Uterus (tissue), 3 donors: ENCODE measurements at regions not wholly inside any gene's neighbourhood (a gene's known extent, or its start where the extent isn't known, plus 50 kb on each side); places are given as distances from the start of the nearest gene placed in this dataset.

Source experiments
- DNase-seq, 2 donors: peaks; one replicate each; pipeline ENCODE4 v3.0.0-alpha.2; 2019 to 2020
- H3K27ac ChIP-seq, 2 donors: fragments of 200-600 bp; sonication (generic); 1 replicate in 1 of 2; 2 replicates in 1 of 2; pipeline ENCODE4 v1.5.1; 2016 to 2018
- H3K27me3 ChIP-seq, 2 donors: fragments of 200-600 bp; sonication (generic); one replicate each; pipeline ENCODE4 v1.5.1; 2018 to 2019; ENCODE audit warnings: control low read depth in 1 of 2
- H3K36me3 ChIP-seq, 2 donors: fragments of 200-600 bp; sonication (generic); one replicate each; pipeline ENCODE4 v1.5.1; 2019; ENCODE audit warnings: control low read depth in 1 of 2
- H3K4me1 ChIP-seq, 2 donors: fragments of 200-600 bp; sonication (generic); one replicate each; pipeline ENCODE4 v1.5.1; 2018 to 2019; ENCODE audit warnings: control low read depth in 1 of 2
- H3K4me3 ChIP-seq, 2 donors: fragments of 200-600 bp; sonication (generic); 1 replicate in 1 of 2; 2 replicates in 1 of 2; pipeline ENCODE4 v1.5.1; 2018 to 2019; ENCODE audit warnings: mild to moderate bottlenecking in 1 of 2
- H3K9me3 ChIP-seq, 2 donors: fragments of 200-600 bp; sonication (generic); one replicate each; pipeline ENCODE4 v1.5.1; 2019; ENCODE audit warnings: control low read depth in 1 of 2
- POLR2A ChIP-seq, 2 donors: fragments of 450-650 bp; IDR thresholded peaks; one replicate each; pipeline ENCODE4 v1.6.1; 2016; ENCODE audit warnings: antibody characterized with exemption in 2 of 2, mild to moderate bottlenecking in 1 of 2, moderate library complexity in 1 of 2
- intact Hi-C: fragments of 100-400 bp; cut with DNase I; formaldehyde crosslinking; loops from one replicate; pipeline ENCODE4 v1.15.1; 2023; ENCODE audit warnings: low total_unique reads
- TF ChIP-seq, protein P1 (sequence below), 4 experiments: fragments of 200-600 bp in 2 of 4; fragments of 450-650 bp in 2 of 4; sonication (generic) in 2 of 4; IDR thresholded peaks; one replicate each; pipeline ENCODE4 v1.5.1; 2016 to 2019; ENCODE audit warnings: antibody characterized with exemption in 4 of 4, mild to moderate bottlenecking in 2 of 4, moderate library complexity in 1 of 4
- donor health status: DM: yes; HTN: yes; CAD: no.

DNA sequence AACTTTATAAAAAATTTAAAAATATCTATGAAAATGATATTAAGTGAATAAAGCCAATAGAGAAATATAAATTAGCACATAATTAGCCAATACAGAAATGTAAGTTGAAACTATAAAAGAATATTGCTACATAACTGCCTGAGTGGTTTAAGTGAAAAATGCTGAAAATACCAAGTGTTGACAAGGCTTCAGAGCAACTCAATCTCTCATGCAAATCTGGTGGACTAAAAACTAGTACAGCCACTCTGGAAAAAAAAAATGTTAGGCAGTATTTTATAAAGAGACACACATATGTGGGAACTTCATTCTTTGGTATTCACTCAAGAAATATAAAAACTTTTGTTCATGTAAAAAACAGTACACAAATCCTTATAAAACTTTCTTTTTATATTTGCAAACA is 833.7 kb upstream of the ROBO1 start:
- no peaks in the 10 kb centered on the region for H3K4me1 ChIP-seq
- TF ChIP-seq, protein P1, sequence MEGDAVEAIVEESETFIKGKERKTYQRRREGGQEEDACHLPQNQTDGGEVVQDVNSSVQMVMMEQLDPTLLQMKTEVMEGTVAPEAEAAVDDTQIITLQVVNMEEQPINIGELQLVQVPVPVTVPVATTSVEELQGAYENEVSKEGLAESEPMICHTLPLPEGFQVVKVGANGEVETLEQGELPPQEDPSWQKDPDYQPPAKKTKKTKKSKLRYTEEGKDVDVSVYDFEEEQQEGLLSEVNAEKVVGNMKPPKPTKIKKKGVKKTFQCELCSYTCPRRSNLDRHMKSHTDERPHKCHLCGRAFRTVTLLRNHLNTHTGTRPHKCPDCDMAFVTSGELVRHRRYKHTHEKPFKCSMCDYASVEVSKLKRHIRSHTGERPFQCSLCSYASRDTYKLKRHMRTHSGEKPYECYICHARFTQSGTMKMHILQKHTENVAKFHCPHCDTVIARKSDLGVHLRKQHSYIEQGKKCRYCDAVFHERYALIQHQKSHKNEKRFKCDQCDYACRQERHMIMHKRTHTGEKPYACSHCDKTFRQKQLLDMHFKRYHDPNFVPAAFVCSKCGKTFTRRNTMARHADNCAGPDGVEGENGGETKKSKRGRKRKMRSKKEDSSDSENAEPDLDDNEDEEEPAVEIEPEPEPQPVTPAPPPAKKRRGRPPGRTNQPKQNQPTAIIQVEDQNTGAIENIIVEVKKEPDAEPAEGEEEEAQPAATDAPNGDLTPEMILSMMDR (IDR thresholded peaks at IDR 0.05), result no peak
- no peak for TF ChIP-seq POLR2A (IDR thresholded peaks at IDR 0.05)
- H3K36me3 ChIP-seq, result no peaks in the 10 kb centered on the region
- no peak for DNase-seq
- H3K9me3 ChIP-seq, result no peaks in the 10 kb centered on the region
- no peak overlapping the region for H3K4me3 ChIP-seq
- no peaks in the 10 kb centered on the region for H3K27me3 ChIP-seq
- intact Hi-C loops, result no loop called here
- H3K27ac ChIP-seq, result no peak overlapping the region

DNA sequence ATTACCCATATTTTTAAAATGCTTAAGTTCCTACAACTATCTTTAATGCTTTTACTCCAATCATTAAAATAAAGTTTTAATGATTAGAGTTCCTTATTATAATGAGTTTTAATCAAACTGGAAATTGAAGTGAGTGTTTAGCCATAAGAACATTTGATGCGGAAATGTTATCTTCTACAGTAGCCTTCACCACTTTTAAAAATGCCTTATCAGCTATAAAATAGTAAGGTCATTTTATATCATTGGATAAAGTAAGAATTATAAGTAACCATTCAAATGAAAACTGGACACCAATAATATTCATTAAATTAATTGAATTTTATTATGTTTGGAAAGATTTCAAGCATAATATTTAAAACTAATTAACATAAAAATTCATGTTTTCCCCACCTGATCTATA is 825.0 kb upstream of the ROBO1 start:
- TF ChIP-seq, protein P1 (IDR thresholded peaks at IDR 0.05), result no peak
- no peak for TF ChIP-seq POLR2A (IDR thresholded peaks at IDR 0.05)
- Histone ChIP-seq H3K27ac (no peak overlapping the region), H3K4me1 (no peaks in the 10 kb centered on the region), H3K36me3 (no peaks in the 10 kb centered on the region), H3K4me3 (no peak overlapping the region), H3K27me3 (no peaks in the 10 kb centered on the region), H3K9me3 (no peaks in the 10 kb centered on the region)
- DNase-seq, result no peak
- intact Hi-C loops, result no loop called here

DNA sequence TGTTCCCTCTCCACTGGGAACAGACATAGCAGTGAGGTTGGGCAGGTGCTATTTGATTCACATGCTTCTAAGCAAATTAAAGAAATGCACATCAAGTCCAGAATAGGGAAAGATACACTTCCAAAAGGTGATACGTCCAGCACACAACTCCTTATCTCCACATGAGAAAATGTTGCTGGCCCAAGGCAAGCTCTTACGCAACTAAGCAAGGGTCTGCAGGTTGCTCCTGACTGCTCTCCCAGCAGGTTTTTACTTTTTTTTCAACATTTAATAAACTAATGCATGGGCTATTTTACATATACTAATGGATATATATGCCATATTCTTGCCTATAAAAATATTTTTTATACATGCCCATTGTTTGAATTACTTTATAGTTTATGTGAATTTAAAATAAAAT is 818.5 kb upstream of the ROBO1 start:
- Histone ChIP-seq H3K36me3 (no peaks in the 10 kb centered on the region), H3K4me1 (no peaks in the 10 kb centered on the region), H3K27ac (no peak overlapping the region), H3K27me3 (no peaks in the 10 kb centered on the region), H3K4me3 (no peak overlapping the region), H3K9me3 (no peaks in the 10 kb centered on the region)
- TF ChIP-seq, protein P1 (IDR thresholded peaks at IDR 0.05), result no peak
- no peak for TF ChIP-seq POLR2A (IDR thresholded peaks at IDR 0.05)
- intact Hi-C loops, result no loop called here
- DNase-seq, result no peak

DNA sequence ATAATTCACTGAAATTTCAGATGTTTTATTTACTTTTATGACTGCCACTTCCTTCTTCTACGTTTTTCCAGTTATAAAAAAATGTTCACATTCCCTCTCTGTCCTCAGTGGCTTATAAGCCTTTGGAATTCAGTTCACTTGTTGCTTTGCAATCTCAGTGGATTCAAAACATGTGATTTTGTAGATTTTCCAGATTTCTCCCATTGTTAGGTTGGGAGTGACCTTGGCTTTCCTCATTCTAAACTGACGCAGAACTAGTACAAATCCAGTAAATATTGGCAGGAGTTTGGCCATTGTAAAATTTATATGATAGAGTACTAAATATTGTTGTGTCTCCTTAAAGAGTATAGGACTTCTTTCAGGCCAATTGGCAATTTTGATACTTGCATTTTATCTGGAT is 812.3 kb upstream of the ROBO1 start:
- H3K4me3 ChIP-seq, result no peak overlapping the region
- no peaks in the 10 kb centered on the region for H3K27me3 ChIP-seq
- no peaks in the 10 kb centered on the region for H3K9me3 ChIP-seq
- no peak overlapping the region for H3K27ac ChIP-seq
- intact Hi-C loops, result no loop called here
- TF ChIP-seq POLR2A (IDR thresholded peaks at IDR 0.05), result no peak
- TF ChIP-seq, protein P1 (IDR thresholded peaks at IDR 0.05), result no peak
- no peaks in the 10 kb centered on the region for H3K4me1 ChIP-seq
- H3K36me3 ChIP-seq, result no peaks in the 10 kb centered on the region
- DNase-seq, result no peak

DNA sequence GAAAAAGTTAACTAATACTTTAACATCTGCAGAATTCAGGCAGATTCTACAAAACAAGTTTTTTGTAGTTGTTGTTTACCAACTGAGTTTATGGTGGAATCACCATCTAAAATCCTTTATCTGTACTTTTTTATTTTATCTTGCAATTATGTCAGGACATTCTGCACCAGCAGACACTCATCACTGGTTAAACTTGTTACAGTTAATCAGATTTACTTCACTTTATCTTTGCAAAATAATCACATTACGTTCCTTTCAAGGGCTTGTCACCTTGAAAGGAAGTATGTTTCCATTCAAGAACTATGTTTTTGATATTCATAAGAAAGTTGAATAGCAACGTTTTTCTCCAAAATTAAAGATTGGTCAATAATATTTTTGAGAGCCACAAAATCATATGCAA is 796.6 kb upstream of the ROBO1 start:
- H3K27ac ChIP-seq, result no peak overlapping the region
- intact Hi-C loops, result no loop called here
- TF ChIP-seq, protein P1 (IDR thresholded peaks at IDR 0.05), result no peak
- TF ChIP-seq POLR2A (IDR thresholded peaks at IDR 0.05), result no peak
- no peak for DNase-seq
- H3K36me3 ChIP-seq, result no peaks in the 10 kb centered on the region
- H3K27me3 ChIP-seq, result no peaks in the 10 kb centered on the region
- H3K4me1 ChIP-seq, result no peaks in the 10 kb centered on the region
- no peak overlapping the region for H3K4me3 ChIP-seq
- no peaks in the 10 kb centered on the region for H3K9me3 ChIP-seq
